ENCODE measurements at regions not wholly inside any gene's neighbourhood (a gene's known extent, or its start where the extent isn't known, plus 50 kb on each side); places are given as distances from the start of the nearest gene placed in this dataset.

- no peak for FAIRE-seq
These were observed 98.0 kb downstream of the ARL4A start for GRCh38 chr7:12785473-12785872.

GRCh38 chr7:12786494-12786893, 99.1 kb downstream of the ARL4A start:
- FAIRE-seq = no peak

- no peak for FAIRE-seq
These were observed 100.7 kb downstream of the ARL4A start for GRCh38 chr7:12788171-12788570.

- no peak for FAIRE-seq
These were observed 101.2 kb downstream of the ARL4A start for GRCh38 chr7:12788591-12788990.

GRCh38 chr7:12794722-12795302, 107.4 kb downstream of the ARL4A start:
- FAIRE-seq = no peak

- FAIRE-seq = no peak
These were observed 109.1 kb downstream of the ARL4A start for GRCh38 chr7:12796397-12797127.

- FAIRE-seq = no peak
These were observed 113.1 kb downstream of the ARL4A start for GRCh38 chr7:12800486-12800885.

GRCh38 chr7:12801107-12801506, 113.7 kb downstream of the ARL4A start:
- FAIRE-seq = no peak

GRCh38 chr7:12802070-12802469, 114.6 kb downstream of the ARL4A start:
- no peak for FAIRE-seq

- FAIRE-seq = no peak
These were observed 116.1 kb downstream of the ARL4A start for GRCh38 chr7:12803542-12803941.

- no peak for FAIRE-seq
These were observed 118.1 kb downstream of the ARL4A start for GRCh38 chr7:12805518-12805928.

GRCh38 chr7:12805957-12806356, 118.5 kb downstream of the ARL4A start:
- FAIRE-seq = no peak

- FAIRE-seq = no peak
These were observed 122.0 kb downstream of the ARL4A start for GRCh38 chr7:12809476-12809875.

- no peak for FAIRE-seq
These were observed 124.7 kb downstream of the ARL4A start for GRCh38 chr7:12812111-12812510.

- no peak for FAIRE-seq
These were observed 126.7 kb downstream of the ARL4A start for GRCh38 chr7:12814107-12814506.

- no peak for FAIRE-seq
These were observed 127.4 kb downstream of the ARL4A start for GRCh38 chr7:12814828-12815227.

GRCh38 chr7:12815426-12815825, 128.0 kb downstream of the ARL4A start:
- FAIRE-seq = no peak

GRCh38 chr7:12815871-12816270, 128.4 kb downstream of the ARL4A start:
- FAIRE-seq = peak; percentile 8

- no peak for FAIRE-seq
These were observed 133.3 kb downstream of the ARL4A start for GRCh38 chr7:12820777-12821176.

GRCh38 chr7:12821746-12822145, 134.3 kb downstream of the ARL4A start:
- no peak for FAIRE-seq

GRCh38 chr7:12826079-12826478, 138.6 kb downstream of the ARL4A start:
- no peak for FAIRE-seq

- no peak for FAIRE-seq
These were observed 139.9 kb downstream of the ARL4A start for GRCh38 chr7:12827219-12827821.

- FAIRE-seq = no peak
These were observed 140.5 kb downstream of the ARL4A start for GRCh38 chr7:12827920-12828319.

- FAIRE-seq = no peak
These were observed 143.6 kb downstream of the ARL4A start for GRCh38 chr7:12831024-12831423.
